Frontal cortex (tissue), 3 donors: ENCODE measurements at regions not wholly inside any gene's neighbourhood (a gene's known extent, or its start where the extent isn't known, plus 50 kb on each side); places are given as distances from the start of the nearest gene placed in this dataset.

Experiments used
- DNase-seq, 2 donors: peaks; one replicate each; pipeline ENCODE4 v3.0.0; 2012; ENCODE audit warnings: low spot score in 2 of 2
- FAIRE-seq: peaks from 2 replicates; lab custom pipeline; 2012; peaks lifted over from hg19 to GRCh38; lab: Jason Lieb, UNC
- donor health status: control.
- donor health status: control.
- donor health status: control.

- FAIRE-seq: no peak
- peak; percentile 80 to 86 for DNase-seq
Measured at GRCh38 chr6:105992315-105992961, 93.7 kb upstream of the PRDM1 start.

GRCh38 chr6:105991561-105992314, 94.4 kb upstream of the PRDM1 start:
- no peak for DNase-seq
- no peak for FAIRE-seq

- FAIRE-seq (no peak), DNase-seq (no peak)
Measured at GRCh38 chr6:105990151-105990550, 96.0 kb upstream of the PRDM1 start.

- DNase-seq (no peak), FAIRE-seq (no peak)
Measured at GRCh38 chr6:105988812-105989577, 97.1 kb upstream of the PRDM1 start.

- FAIRE-seq (no peak), DNase-seq (no peak)
Measured at GRCh38 chr6:105988321-105988720, 97.8 kb upstream of the PRDM1 start.

GRCh38 chr6:105987516-105987915, 98.6 kb upstream of the PRDM1 start:
- DNase-seq: no peak
- no peak for FAIRE-seq

GRCh38 chr6:105986998-105987397, 99.1 kb upstream of the PRDM1 start:
- DNase-seq (no peak), FAIRE-seq (no peak)

- FAIRE-seq (no peak), DNase-seq (no peak)
Measured at GRCh38 chr6:105985816-105986632, 100.1 kb upstream of the PRDM1 start.

GRCh38 chr6:105985098-105985815, 100.9 kb upstream of the PRDM1 start:
- FAIRE-seq: no peak
- DNase-seq: no peak

GRCh38 chr6:105983763-105984162, 102.4 kb upstream of the PRDM1 start:
- FAIRE-seq (no peak), DNase-seq (no peak)

- DNase-seq: no peak
- FAIRE-seq: no peak
Measured at GRCh38 chr6:105982761-105983540, 103.2 kb upstream of the PRDM1 start.

GRCh38 chr6:105981888-105982358, 104.2 kb upstream of the PRDM1 start:
- DNase-seq: no peak
- no peak for FAIRE-seq

- FAIRE-seq: no peak
- no peak for DNase-seq
Measured at GRCh38 chr6:105981002-105981887, 104.9 kb upstream of the PRDM1 start.

GRCh38 chr6:105978974-105979373, 107.2 kb upstream of the PRDM1 start:
- no peak for FAIRE-seq

GRCh38 chr6:105977934-105978504, 108.1 kb upstream of the PRDM1 start:
- DNase-seq (no peak), FAIRE-seq (no peak)

More at GRCh38 chr6:105978974-105979373, 107.2 kb upstream of the PRDM1 start:
- no peak for DNase-seq

- FAIRE-seq (no peak), DNase-seq (no peak)
Measured at GRCh38 chr6:105974986-105975385, 111.2 kb upstream of the PRDM1 start.

GRCh38 chr6:105972440-105972839, 113.7 kb upstream of the PRDM1 start:
- DNase-seq (no peak), FAIRE-seq (no peak)
